Endodermal cell (in vitro differentiated cells): ENCODE measurements at regions not wholly inside any gene's neighbourhood (a gene's known extent, or its start where the extent isn't known, plus 50 kb on each side); places are given as distances from the start of the nearest gene placed in this dataset.

ENCODE experiments used
- DNase-seq: peaks from one replicate; pipeline ENCODE4 v3.0.0-alpha.2; 2017
- H3K27ac ChIP-seq: 2 replicates; pipeline ENCODE4 v1.5.1; 2013; ENCODE audit warnings: mild to moderate bottlenecking, low read depth, low read length, moderate library complexity
- H3K27me3 ChIP-seq: 2 replicates; pipeline ENCODE4 v1.6.1; 2013; ENCODE audit warnings: mild to moderate bottlenecking, low read length, moderate library complexity; ENCODE audit not compliant: insufficient read depth, control insufficient read depth, poor library complexity, severe bottlenecking
- H3K36me3 ChIP-seq: 2 replicates; pipeline ENCODE4 v1.7.0; 2013; ENCODE audit warnings: mild to moderate bottlenecking, low read length, moderate library complexity; ENCODE audit not compliant: control insufficient read depth, insufficient read depth
- H3K4me1 ChIP-seq: one replicate; pipeline ENCODE4 v1.7.0; 2013; ENCODE audit warnings: low read length; ENCODE audit not compliant: control insufficient read depth, insufficient read depth
- H3K4me3 ChIP-seq: 2 replicates; pipeline ENCODE4 v1.5.1; 2013; ENCODE audit warnings: mild to moderate bottlenecking, low read length, moderate library complexity
- H3K9ac ChIP-seq: 2 replicates; pipeline ENCODE4 v1.6.1; 2013; ENCODE audit warnings: mild to moderate bottlenecking, low read length, moderate library complexity; ENCODE audit not compliant: poor library complexity, severe bottlenecking; ENCODE audit errors: extremely low read depth
- H3K9me3 ChIP-seq: 2 replicates; pipeline ENCODE4 v1.6.1; 2013; ENCODE audit warnings: mild to moderate bottlenecking, low read length, moderate library complexity; ENCODE audit not compliant: control insufficient read depth
- H3K27ac Mint-ChIP-seq: 2 replicates; pipeline ENCODE4 v1.8.0; 2020; ENCODE audit warnings: mixed read lengths
- H3K27me3 Mint-ChIP-seq: 2 replicates; pipeline ENCODE4 v1.8.0; 2021; ENCODE audit warnings: mild to moderate bottlenecking, mixed read lengths; ENCODE audit not compliant: insufficient read depth
- H3K36me3 Mint-ChIP-seq: 2 replicates; pipeline ENCODE4 v1.8.0; 2020; ENCODE audit warnings: low read depth, mixed read lengths
- H3K4me1 Mint-ChIP-seq: 2 replicates; pipeline ENCODE4 v1.8.0; 2020; ENCODE audit warnings: mixed read lengths
- H3K4me3 Mint-ChIP-seq: 2 replicates; pipeline ENCODE4 v1.8.0; 2020; ENCODE audit warnings: mild to moderate bottlenecking, moderate library complexity, mixed read lengths
- H3K9me3 Mint-ChIP-seq: 2 replicates; pipeline ENCODE4 v1.8.0; 2020; ENCODE audit warnings: mild to moderate bottlenecking, mixed read lengths
- WGBS, 2 experiments: methylation state at CpG; one replicate each; pipeline versions ENCODE4 v1.1.5 to v1.1.7; 2013; ENCODE audit warnings: missing lambda C conversion rate in 2 of 2, mixed read lengths in 1 of 2; ENCODE audit not compliant: insufficient coverage in 1 of 2, insufficient read length in 1 of 2; 5-methylcytosine and 5-hydroxymethylcytosine counted together
- TF ChIP-seq, protein P1 (sequence below): fragments of 200-600 bp; sonication (generic); conservative IDR thresholded peaks from 2 replicates; pipeline ENCODE4 v1.5.0; 2021; ENCODE audit warnings: antibody characterized with exemption, mild to moderate bottlenecking

DNA sequence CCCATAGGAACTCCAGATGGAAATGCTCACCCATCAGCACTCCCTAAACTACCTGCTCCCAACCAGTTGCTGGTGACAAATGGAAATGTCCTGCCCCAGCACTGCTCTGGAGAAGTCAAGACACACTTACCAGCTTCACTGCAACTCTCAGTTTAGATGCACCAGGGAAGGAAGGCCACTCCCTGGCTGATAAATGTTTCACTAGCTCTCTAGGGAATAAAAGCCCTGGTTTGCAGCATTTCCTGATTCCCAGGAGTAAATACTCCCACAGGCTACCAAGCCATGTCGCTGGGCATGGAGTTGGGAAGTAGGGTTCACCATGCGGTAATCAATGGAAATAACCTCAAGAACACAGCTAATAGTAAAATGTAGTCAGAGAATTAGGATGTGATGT, 112.0 kb upstream of the NEO1 start:
- 90 to 100% methylated on average over 2 of the region's 2 CpGs for WGBS, 2 experiments
- Histone ChIP-seq H3K4me1 (no peaks in the 10 kb centered on the region), H3K36me3 (no peaks in the 10 kb centered on the region), H3K27ac (peak overlapping the region; percentile 81), H3K9me3 (no peaks in the 10 kb centered on the region), H3K27me3 (no peaks in the 10 kb centered on the region), H3K9ac (no peak overlapping the region), H3K4me3 (no peak overlapping the region)
- Mint-ChIP-seq H3K27ac (no peak overlapping the region), H3K27me3 (peaks cover 2% of the 10 kb centered on the region), H3K36me3 (no peaks in the 10 kb centered on the region), H3K4me1 (no peaks in the 10 kb centered on the region), H3K4me3 (no peak overlapping the region), H3K9me3 (no peaks in the 10 kb centered on the region)
- TF ChIP-seq, protein P1, sequence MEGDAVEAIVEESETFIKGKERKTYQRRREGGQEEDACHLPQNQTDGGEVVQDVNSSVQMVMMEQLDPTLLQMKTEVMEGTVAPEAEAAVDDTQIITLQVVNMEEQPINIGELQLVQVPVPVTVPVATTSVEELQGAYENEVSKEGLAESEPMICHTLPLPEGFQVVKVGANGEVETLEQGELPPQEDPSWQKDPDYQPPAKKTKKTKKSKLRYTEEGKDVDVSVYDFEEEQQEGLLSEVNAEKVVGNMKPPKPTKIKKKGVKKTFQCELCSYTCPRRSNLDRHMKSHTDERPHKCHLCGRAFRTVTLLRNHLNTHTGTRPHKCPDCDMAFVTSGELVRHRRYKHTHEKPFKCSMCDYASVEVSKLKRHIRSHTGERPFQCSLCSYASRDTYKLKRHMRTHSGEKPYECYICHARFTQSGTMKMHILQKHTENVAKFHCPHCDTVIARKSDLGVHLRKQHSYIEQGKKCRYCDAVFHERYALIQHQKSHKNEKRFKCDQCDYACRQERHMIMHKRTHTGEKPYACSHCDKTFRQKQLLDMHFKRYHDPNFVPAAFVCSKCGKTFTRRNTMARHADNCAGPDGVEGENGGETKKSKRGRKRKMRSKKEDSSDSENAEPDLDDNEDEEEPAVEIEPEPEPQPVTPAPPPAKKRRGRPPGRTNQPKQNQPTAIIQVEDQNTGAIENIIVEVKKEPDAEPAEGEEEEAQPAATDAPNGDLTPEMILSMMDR, result no peak
- DNase-seq, result no peak

- TF ChIP-seq, protein P1, result no peak
- Histone ChIP-seq H3K4me3 (no peak overlapping the region), H3K9me3 (no peaks in the 10 kb centered on the region), H3K27me3 (no peaks in the 10 kb centered on the region), H3K27ac (peak overlapping the region; percentile 81), H3K36me3 (no peaks in the 10 kb centered on the region), H3K9ac (no peak overlapping the region), H3K4me1 (no peaks in the 10 kb centered on the region)
- 88 to 91% methylated on average over 1 to 5 of the region's 5 CpGs for WGBS, 2 experiments
- Mint-ChIP-seq H3K9me3 (no peaks in the 10 kb centered on the region), H3K4me1 (no peaks in the 10 kb centered on the region), H3K4me3 (no peak overlapping the region), H3K27ac (no peak overlapping the region), H3K27me3 (peaks cover 2% of the 10 kb centered on the region), H3K36me3 (no peaks in the 10 kb centered on the region)
- DNase-seq, result peak; percentile 34
Observed at GRCh38 chr15:72939514-72940228, 112.6 kb upstream of the NEO1 start.

DNA sequence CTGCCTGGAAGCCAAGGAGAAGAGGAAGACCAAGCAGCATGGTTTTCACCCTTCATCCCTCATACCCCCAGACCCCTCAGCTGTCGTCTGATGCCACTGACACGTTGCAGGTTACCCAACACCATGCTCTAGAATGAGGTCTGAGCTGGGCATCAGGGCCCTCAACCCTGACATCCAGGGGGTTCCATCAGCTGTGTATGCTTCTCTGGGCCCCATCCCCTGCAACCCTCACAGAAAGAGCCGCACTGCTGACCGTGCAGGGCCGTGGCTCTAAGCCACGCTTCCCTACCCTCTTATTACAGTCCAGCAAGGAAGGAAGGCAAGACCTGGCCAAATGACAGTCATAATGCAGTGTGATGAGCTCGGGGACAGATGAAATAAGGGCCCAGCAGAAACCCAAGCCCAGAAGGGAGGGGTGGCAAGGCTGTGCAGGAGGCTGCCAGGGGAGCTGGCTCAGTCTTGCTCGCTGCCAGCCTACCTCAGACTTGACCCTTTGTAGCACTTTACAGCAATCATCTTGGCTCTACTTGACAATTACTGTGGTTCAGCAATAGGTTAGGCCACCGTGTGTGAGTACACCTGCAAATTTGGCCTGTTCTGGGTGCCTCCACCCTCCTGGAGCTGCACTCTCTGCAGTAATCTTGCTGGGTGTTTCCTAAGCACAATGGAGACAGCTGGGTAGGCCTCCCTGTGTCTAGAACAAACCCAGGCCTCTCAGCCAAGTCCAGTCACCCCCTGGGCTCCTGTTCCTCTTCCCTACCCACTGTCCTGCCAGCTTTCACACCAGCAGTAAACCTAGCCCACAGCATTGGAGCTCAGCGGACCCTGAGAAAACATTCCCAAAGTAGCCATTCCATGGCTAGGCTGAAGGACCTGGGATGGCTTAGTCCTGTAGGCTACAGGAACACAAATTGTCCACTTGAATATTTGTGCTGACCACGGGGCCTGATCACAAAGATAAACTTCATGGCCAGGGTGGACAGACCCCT, 115.3 kb upstream of the NEO1 start:
- H3K4me3 ChIP-seq, result no peak overlapping the region
- H3K36me3 ChIP-seq, result no peaks in the 10 kb centered on the region
- Mint-ChIP-seq H3K27ac (no peak overlapping the region), H3K4me1 (no peaks in the 10 kb centered on the region), H3K36me3 (no peaks in the 10 kb centered on the region), H3K4me3 (no peak overlapping the region), H3K27me3 (no peaks in the 10 kb centered on the region), H3K9me3 (no peaks in the 10 kb centered on the region)
- DNase-seq, result peak; percentile 7
- H3K4me1 ChIP-seq, result no peaks in the 10 kb centered on the region
- TF ChIP-seq, protein P1, result no peak
- 91 to 93% methylated on average over 5 to 11 of the region's 11 CpGs for WGBS, 2 experiments
- no peaks in the 10 kb centered on the region for H3K27me3 ChIP-seq
- H3K27ac ChIP-seq, result no peak overlapping the region
- no peak overlapping the region for H3K9ac ChIP-seq
- H3K9me3 ChIP-seq, result no peaks in the 10 kb centered on the region
